ENCODE measurements at regions not wholly inside any gene's neighbourhood (a gene's known extent, or its start where the extent isn't known, plus 50 kb on each side); places are given as distances from the start of the nearest gene placed in this dataset.

- no peak for TF ChIP-seq CTCF (IDR thresholded peaks at IDR 0.05; ENCODE audit: low read depth, low read length)
- TF ChIP-seq POLR2A (IDR thresholded peaks at IDR 0.05; ENCODE audit: extremely low read depth, insufficient read length): no peak
- TF ChIP-seq MAX (IDR thresholded peaks at IDR 0.05; ENCODE audit: low read depth, low read length): no peak
Measured at GRCh38 chr2:105154119-105154818, 87.3 kb upstream of the GPR45 start.

Data from NB4 (cell line).